ENCODE measurements at regions not wholly inside any gene's neighbourhood (a gene's known extent, or its start where the extent isn't known, plus 50 kb on each side); places are given as distances from the start of the nearest gene placed in this dataset.

DNA sequence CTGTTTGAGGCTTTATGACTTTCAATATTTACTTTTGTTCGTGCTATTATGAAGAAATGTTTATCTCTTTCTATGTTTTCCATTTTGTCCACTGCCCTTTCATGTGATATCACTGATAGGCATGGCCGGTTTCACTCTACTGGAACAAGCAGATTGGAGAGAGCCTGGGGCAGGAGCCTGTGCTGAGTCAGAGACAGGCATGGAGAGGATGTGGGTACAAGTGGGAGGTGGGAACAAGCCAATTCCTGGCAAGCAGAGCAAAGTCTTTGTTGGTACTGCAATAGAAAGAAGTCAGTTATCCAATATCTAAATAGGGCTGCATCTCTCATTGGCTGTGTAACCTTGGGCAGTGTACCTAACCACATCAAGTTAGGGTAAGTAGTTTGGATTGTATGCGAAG is 545.6 kb upstream of the MAP3K7 start:
- Histone ChIP-seq H3K4me3 (ENCODE audit: low read length) (no peak overlapping the region), H3K9me3 (replicated peaks; ENCODE audit: insufficient read depth, low read length) (no peaks in the 10 kb centered on the region), H3K9ac (ENCODE audit: low read length) (no peak overlapping the region), H3K27ac (ENCODE audit: low read length) (no peak overlapping the region), H4K20me1 (ENCODE audit: insufficient read depth, low read length) (no peaks in the 10 kb centered on the region), H2AFZ (ENCODE audit: low read length) (no peak overlapping the region), H3K27me3 (replicated peaks; ENCODE audit: insufficient read depth, low read length) (no peaks in the 10 kb centered on the region), H3K79me2 (ENCODE audit: low read length) (no peaks in the 10 kb centered on the region), H3K4me1 (ENCODE audit: low read length) (no peaks in the 10 kb centered on the region), H3K4me2 (ENCODE audit: low read depth, low read length) (no peak overlapping the region), H3F3A (ENCODE audit: insufficient read depth, low read length) (no peaks in the 10 kb centered on the region), H3K36me3 (replicated peaks; ENCODE audit: insufficient read depth, low read length) (no peaks in the 10 kb centered on the region), H3K9me2 (replicated peaks; ENCODE audit: insufficient read depth, low read length) (no peaks in the 10 kb centered on the region)
- DNase-seq: no peak
- TF ChIP-seq EZH2 (optimal IDR thresholded peaks at IDR 0.05; ENCODE audit: low read depth, low read length): no peak
- TF ChIP-seq EZH2phosphoT487 (IDR thresholded peaks at IDR 0.05; ENCODE audit: low read length): no peak
- TF ChIP-seq, protein P1, sequence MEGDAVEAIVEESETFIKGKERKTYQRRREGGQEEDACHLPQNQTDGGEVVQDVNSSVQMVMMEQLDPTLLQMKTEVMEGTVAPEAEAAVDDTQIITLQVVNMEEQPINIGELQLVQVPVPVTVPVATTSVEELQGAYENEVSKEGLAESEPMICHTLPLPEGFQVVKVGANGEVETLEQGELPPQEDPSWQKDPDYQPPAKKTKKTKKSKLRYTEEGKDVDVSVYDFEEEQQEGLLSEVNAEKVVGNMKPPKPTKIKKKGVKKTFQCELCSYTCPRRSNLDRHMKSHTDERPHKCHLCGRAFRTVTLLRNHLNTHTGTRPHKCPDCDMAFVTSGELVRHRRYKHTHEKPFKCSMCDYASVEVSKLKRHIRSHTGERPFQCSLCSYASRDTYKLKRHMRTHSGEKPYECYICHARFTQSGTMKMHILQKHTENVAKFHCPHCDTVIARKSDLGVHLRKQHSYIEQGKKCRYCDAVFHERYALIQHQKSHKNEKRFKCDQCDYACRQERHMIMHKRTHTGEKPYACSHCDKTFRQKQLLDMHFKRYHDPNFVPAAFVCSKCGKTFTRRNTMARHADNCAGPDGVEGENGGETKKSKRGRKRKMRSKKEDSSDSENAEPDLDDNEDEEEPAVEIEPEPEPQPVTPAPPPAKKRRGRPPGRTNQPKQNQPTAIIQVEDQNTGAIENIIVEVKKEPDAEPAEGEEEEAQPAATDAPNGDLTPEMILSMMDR (IDR thresholded peaks at IDR 0.05; ENCODE audit: low read length): no peak

DNA sequence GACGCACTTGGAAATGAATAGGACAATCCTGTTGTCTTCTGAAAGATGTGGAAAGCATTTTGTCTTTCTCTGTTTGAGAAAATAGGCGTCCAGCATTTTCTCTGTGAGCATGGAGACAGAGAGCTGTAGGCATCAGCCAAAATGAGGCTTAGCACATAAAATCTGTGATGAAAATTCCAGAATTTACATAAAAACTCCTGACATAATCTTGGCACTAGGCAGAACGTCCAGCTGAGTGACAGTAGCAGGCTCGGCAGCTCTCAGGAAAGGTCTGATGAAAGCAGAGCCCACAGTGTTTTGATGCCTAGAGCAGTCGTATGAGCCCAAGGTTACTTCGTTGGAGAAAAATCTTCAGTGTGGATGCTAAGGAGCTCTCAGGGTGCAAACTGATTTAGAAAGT is 543.3 kb upstream of the MAP3K7 start:
- H3K79me2 ChIP-seq (ENCODE audit: low read length): no peaks in the 10 kb centered on the region
- no peaks in the 10 kb centered on the region for H3F3A ChIP-seq (ENCODE audit: insufficient read depth, low read length)
- no peaks in the 10 kb centered on the region for H4K20me1 ChIP-seq (ENCODE audit: insufficient read depth, low read length)
- no peak overlapping the region for H3K27ac ChIP-seq (ENCODE audit: low read length)
- TF ChIP-seq EZH2phosphoT487 (IDR thresholded peaks at IDR 0.05; ENCODE audit: low read length) (no peak), EZH2 (optimal IDR thresholded peaks at IDR 0.05; ENCODE audit: low read depth, low read length) (no peak)
- TF ChIP-seq, protein P1 (IDR thresholded peaks at IDR 0.05; ENCODE audit: low read length): no peak
- H3K9me2 ChIP-seq (replicated peaks; ENCODE audit: insufficient read depth, low read length): no peaks in the 10 kb centered on the region
- no peaks in the 10 kb centered on the region for H3K9me3 ChIP-seq (replicated peaks; ENCODE audit: insufficient read depth, low read length)
- H3K4me2 ChIP-seq (ENCODE audit: low read depth, low read length): no peak overlapping the region
- H3K27me3 ChIP-seq (replicated peaks; ENCODE audit: insufficient read depth, low read length): no peaks in the 10 kb centered on the region
- no peak overlapping the region for H3K4me3 ChIP-seq (ENCODE audit: low read length)
- H3K4me1 ChIP-seq (ENCODE audit: low read length): no peaks in the 10 kb centered on the region
- H3K36me3 ChIP-seq (replicated peaks; ENCODE audit: insufficient read depth, low read length): no peaks in the 10 kb centered on the region
- no peak for DNase-seq
- H2AFZ ChIP-seq (ENCODE audit: low read length): no peak overlapping the region
- no peak overlapping the region for H3K9ac ChIP-seq (ENCODE audit: low read length)

DNA sequence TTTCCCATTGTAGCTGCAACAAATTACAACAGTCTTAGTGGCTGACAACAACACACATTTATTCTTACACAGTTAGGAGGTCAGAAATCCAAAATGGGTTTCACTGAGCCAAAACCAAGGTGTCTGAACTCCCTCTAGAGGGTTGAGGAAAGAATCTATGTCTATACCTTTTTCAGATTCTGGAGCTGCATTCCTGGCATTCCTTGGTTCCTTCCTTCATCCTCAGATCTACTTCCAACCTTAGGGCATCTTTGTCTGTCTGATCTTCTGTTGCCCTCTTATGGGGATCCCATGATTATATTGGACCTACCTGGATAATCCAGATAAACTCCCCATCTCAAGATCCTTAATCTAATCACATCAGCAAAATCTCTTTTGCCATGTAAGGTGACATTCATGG is 540.9 kb upstream of the MAP3K7 start:
- Histone ChIP-seq H2AFZ (ENCODE audit: low read length) (no peak overlapping the region), H4K20me1 (ENCODE audit: insufficient read depth, low read length) (no peaks in the 10 kb centered on the region), H3K9me2 (replicated peaks; ENCODE audit: insufficient read depth, low read length) (no peaks in the 10 kb centered on the region), H3K9me3 (replicated peaks; ENCODE audit: insufficient read depth, low read length) (no peaks in the 10 kb centered on the region), H3K4me1 (ENCODE audit: low read length) (no peaks in the 10 kb centered on the region), H3K36me3 (replicated peaks; ENCODE audit: insufficient read depth, low read length) (no peaks in the 10 kb centered on the region), H3K4me2 (ENCODE audit: low read depth, low read length) (no peak overlapping the region), H3F3A (ENCODE audit: insufficient read depth, low read length) (no peaks in the 10 kb centered on the region), H3K9ac (ENCODE audit: low read length) (no peak overlapping the region), H3K27ac (ENCODE audit: low read length) (no peak overlapping the region), H3K27me3 (replicated peaks; ENCODE audit: insufficient read depth, low read length) (no peaks in the 10 kb centered on the region), H3K4me3 (ENCODE audit: low read length) (no peak overlapping the region), H3K79me2 (ENCODE audit: low read length) (no peaks in the 10 kb centered on the region)
- no peak for DNase-seq
- TF ChIP-seq, protein P1 (IDR thresholded peaks at IDR 0.05; ENCODE audit: low read length): no peak
- no peak for TF ChIP-seq EZH2 (optimal IDR thresholded peaks at IDR 0.05; ENCODE audit: low read depth, low read length)
- no peak for TF ChIP-seq EZH2phosphoT487 (IDR thresholded peaks at IDR 0.05; ENCODE audit: low read length)

Data from MM.1S (cell line).